ENCODE measurements at regions not wholly inside any gene's neighbourhood (a gene's known extent, or its start where the extent isn't known, plus 50 kb on each side); places are given as distances from the start of the nearest gene placed in this dataset.
"Not testable (repeated sequence)": the region's sequence is repeated elsewhere in the genome, so short reads cannot be mapped to it uniquely, and the experiment has no call there.

GRCh38 chr11:109480251-109480650 is 58.3 kb downstream of the C11orf87 start:
- DNase-seq = no peak

- no peak for DNase-seq
Measured at GRCh38 chr11:109486129-109486528, 64.1 kb downstream of the C11orf87 start.

GRCh38 chr11:109490953-109491635 is 69.1 kb downstream of the C11orf87 start:
- no peak for DNase-seq

- no peak for DNase-seq
Measured at GRCh38 chr11:109506115-109506514, 84.1 kb downstream of the C11orf87 start.

- no peak for DNase-seq
Measured at GRCh38 chr11:109507331-109507730, 85.3 kb downstream of the C11orf87 start.

- DNase-seq = peak; percentile 36
Measured at GRCh38 chr11:109507836-109508561, 86.0 kb downstream of the C11orf87 start.

- DNase-seq = no peak
Measured at GRCh38 chr11:109508943-109509342, 87.0 kb downstream of the C11orf87 start.

GRCh38 chr11:109510316-109510715 is 88.3 kb downstream of the C11orf87 start:
- DNase-seq = no peak

- DNase-seq = no peak
Measured at GRCh38 chr11:109511598-109511997, 89.6 kb downstream of the C11orf87 start.

- no peak for DNase-seq
Measured at GRCh38 chr11:109512249-109512648, 90.3 kb downstream of the C11orf87 start.

- no peak for DNase-seq
Measured at GRCh38 chr11:109512680-109513079, 90.7 kb downstream of the C11orf87 start.

- no peak for DNase-seq
Measured at GRCh38 chr11:109514313-109515018, 92.5 kb downstream of the C11orf87 start.

GRCh38 chr11:109519253-109519652 is 97.3 kb downstream of the C11orf87 start:
- DNase-seq = no peak

- DNase-seq = no peak
Measured at GRCh38 chr11:109521571-109522086, 99.6 kb downstream of the C11orf87 start.

- DNase-seq = no peak
Measured at GRCh38 chr11:109522116-109522755, 100.2 kb downstream of the C11orf87 start.

- DNase-seq = not testable (repeated sequence)
Measured at GRCh38 chr11:109525636-109526035, 103.6 kb downstream of the C11orf87 start.

- no peak for DNase-seq
Measured at GRCh38 chr11:109526061-109526460, 104.1 kb downstream of the C11orf87 start.

- no peak for DNase-seq
Measured at GRCh38 chr11:109526931-109527330, 104.9 kb downstream of the C11orf87 start.

GRCh38 chr11:109527496-109527895 is 105.5 kb downstream of the C11orf87 start:
- DNase-seq = no peak

- DNase-seq = no peak
Measured at GRCh38 chr11:109547356-109548027, 125.5 kb downstream of the C11orf87 start.

- DNase-seq = no peak
Measured at GRCh38 chr11:109552376-109552775, 130.4 kb downstream of the C11orf87 start.

- DNase-seq = no peak
Measured at GRCh38 chr11:109553284-109553683, 131.3 kb downstream of the C11orf87 start.
